CD8-positive, alpha-beta memory T cell (primary cell): ENCODE measurements at regions not wholly inside any gene's neighbourhood (a gene's known extent, or its start where the extent isn't known, plus 50 kb on each side); places are given as distances from the start of the nearest gene placed in this dataset.
"Not testable (repeated sequence)": the region's sequence is repeated elsewhere in the genome, so short reads cannot be mapped to it uniquely, and the experiment has no call there.

Experiments used
- CTCF ChIA-PET: fragments of 350-600 bp; sonication (Branson Sonifier 250); formaldehyde crosslinking; loops from one replicate; lab custom pipeline; 2021; ENCODE audit warnings: antibody characterized with exemption; lab: Charles Lee
- POLR2A ChIA-PET: fragments of 350-600 bp; sonication (Branson Sonifier 250); formaldehyde crosslinking; loops from one replicate; lab custom pipeline; 2021; ENCODE audit warnings: antibody characterized with exemption; lab: Charles Lee
- DNase-seq, 5 donors: peaks; one replicate each; pipeline versions ENCODE4 v3.0.0 to v3.0.0-alpha.2; 2020 to 2022; ENCODE audit warnings: mixed read lengths in 1 of 5
- H3K27ac ChIP-seq: one replicate; pipeline ENCODE4 v1.7.0; 2013; ENCODE audit warnings: low read depth, mild to moderate bottlenecking, low read length, moderate library complexity
- H3K27me3 ChIP-seq: 2 replicates; pipeline ENCODE4 v1.7.0; 2013; ENCODE audit warnings: low read length, mild to moderate bottlenecking; ENCODE audit not compliant: insufficient read depth, poor library complexity, severe bottlenecking
- H3K36me3 ChIP-seq: 2 replicates; pipeline ENCODE4 v1.7.0; 2013; ENCODE audit warnings: mild to moderate bottlenecking, low read length, moderate library complexity; ENCODE audit not compliant: insufficient read depth
- H3K4me1 ChIP-seq: 2 replicates; pipeline ENCODE4 v1.7.0; 2013; ENCODE audit warnings: mild to moderate bottlenecking, low read length, moderate library complexity; ENCODE audit not compliant: insufficient read depth
- H3K4me3 ChIP-seq: 2 replicates; pipeline ENCODE4 v1.7.0; 2013; ENCODE audit warnings: mild to moderate bottlenecking, low read length
- H3K9me3 ChIP-seq: 2 replicates; pipeline ENCODE4 v1.7.0; 2013; ENCODE audit warnings: mild to moderate bottlenecking, low read length
- H3K27ac Mint-ChIP-seq, 8 donors: one replicate each; pipeline ENCODE4 v1.8.0; 2020 to 2021; ENCODE audit warnings: mixed read lengths in 8 of 8, mild to moderate bottlenecking in 6 of 8, inconsistent platforms in 3 of 8, moderate library complexity in 3 of 8
- H3K27me3 Mint-ChIP-seq, 2 donors: one replicate each; pipeline ENCODE4 v1.8.0; 2020 to 2021; ENCODE audit warnings: mixed read lengths in 2 of 2, mild to moderate bottlenecking in 1 of 2, moderate library complexity in 1 of 2
- H3K36me3 Mint-ChIP-seq, 3 donors: one replicate each; pipeline ENCODE4 v1.8.0; 2020 to 2021; ENCODE audit warnings: mixed read lengths in 3 of 3, inconsistent platforms in 1 of 3, mild to moderate bottlenecking in 1 of 3
- H3K4me1 Mint-ChIP-seq, 3 donors: one replicate each; pipeline ENCODE4 v1.8.0; 2020 to 2021; ENCODE audit warnings: mixed read lengths in 3 of 3, inconsistent platforms in 1 of 3, mild to moderate bottlenecking in 1 of 3
- H3K4me3 Mint-ChIP-seq, 7 donors: one replicate each; pipeline ENCODE4 v1.8.0; 2020 to 2021; ENCODE audit warnings: mixed read lengths in 7 of 7, mild to moderate bottlenecking in 6 of 7, moderate library complexity in 4 of 7, inconsistent platforms in 2 of 7
- H3K9me3 Mint-ChIP-seq, 5 donors: one replicate each; pipeline ENCODE4 v1.8.0; 2020 to 2022; ENCODE audit warnings: mixed read lengths in 5 of 5, mild to moderate bottlenecking in 3 of 5, moderate library complexity in 2 of 5, inconsistent platforms in 1 of 5

DNA sequence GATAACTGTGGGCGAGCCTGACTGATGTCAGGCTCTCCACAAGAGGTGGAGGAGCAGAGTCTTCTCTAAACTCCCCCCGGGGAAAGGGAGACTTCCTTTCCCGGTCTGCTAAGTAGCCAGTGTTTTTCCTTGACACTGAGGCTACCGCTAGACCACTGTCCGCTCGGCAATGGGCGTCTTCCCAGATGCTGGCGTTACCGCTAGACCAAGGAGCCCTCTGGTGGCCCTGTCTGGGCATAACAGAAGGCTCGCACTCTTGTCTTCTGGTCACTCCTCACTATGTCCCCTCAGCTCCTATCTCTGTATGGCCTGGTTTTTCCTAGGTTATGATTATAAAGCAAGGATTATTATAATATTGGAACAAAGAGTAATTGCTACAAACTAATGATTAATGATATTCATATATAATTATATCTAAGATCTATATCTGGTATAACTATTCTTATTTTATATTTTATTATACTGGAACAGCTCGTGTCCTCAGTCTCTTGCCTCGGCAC, 278.7 kb downstream of the CAAP1 start:
- CTCF ChIA-PET, result not testable (repeated sequence)

DNA sequence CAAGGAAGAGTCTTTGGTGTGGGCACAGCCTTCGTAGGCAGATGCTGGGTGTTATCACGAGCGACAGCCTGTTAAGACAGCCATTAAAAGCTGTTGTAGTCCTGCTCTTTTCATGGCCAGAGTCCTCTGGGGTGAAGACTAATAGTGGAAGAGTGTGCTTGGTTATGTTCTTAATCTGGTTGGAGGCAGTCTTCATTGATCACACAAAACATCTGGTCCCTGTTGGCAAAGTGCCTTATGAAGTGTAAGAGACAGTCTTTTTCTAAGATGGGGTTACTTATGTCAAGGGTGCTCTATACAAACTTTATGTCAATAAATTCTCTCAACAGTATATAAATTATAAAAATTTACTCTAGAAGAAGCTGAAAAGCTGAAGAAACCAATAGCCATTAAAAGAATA, 280.4 kb downstream of the CAAP1 start:
- no peaks in the 10 kb centered on the region for H3K4me1 Mint-ChIP-seq
- no peak overlapping the region for H3K4me3 Mint-ChIP-seq
- peaks cover 0 to 7% (median 2%) of the 10 kb centered on the region in 5 donors for H3K9me3 Mint-ChIP-seq
- H3K36me3 Mint-ChIP-seq, result no peaks in the 10 kb centered on the region
- H3K27ac ChIP-seq, result no peak overlapping the region
- H3K4me3 ChIP-seq, result no peak overlapping the region
- CTCF ChIA-PET, result no interaction called here
- no peaks in the 10 kb centered on the region for H3K36me3 ChIP-seq
- no peaks in the 10 kb centered on the region for H3K4me1 ChIP-seq
- no peaks in the 10 kb centered on the region for H3K9me3 ChIP-seq
- no peaks in the 10 kb centered on the region for H3K27me3 ChIP-seq
- no peak for DNase-seq
- H3K27ac Mint-ChIP-seq, result no peak overlapping the region
- POLR2A ChIA-PET, result no interaction called here
- peaks cover 0 to 2% of the 10 kb centered on the region in 2 donors for H3K27me3 Mint-ChIP-seq

More for the DNA sequence above, 278.7 kb downstream of the CAAP1 start:
- H3K4me3 ChIP-seq, H3K27me3 Mint-ChIP-seq, DNase-seq, H3K27ac ChIP-seq, H3K4me1 ChIP-seq, POLR2A ChIA-PET, H3K4me3 Mint-ChIP-seq, H3K9me3 ChIP-seq, H3K27ac Mint-ChIP-seq, H3K36me3 ChIP-seq, H3K27me3 ChIP-seq, H3K9me3 Mint-ChIP-seq, H3K4me1 Mint-ChIP-seq, H3K36me3 Mint-ChIP-seq: not testable (repeated sequence)

- no peak overlapping the region for H3K27ac ChIP-seq
- no peaks in the 10 kb centered on the region for H3K9me3 ChIP-seq
- H3K27me3 ChIP-seq, result no peaks in the 10 kb centered on the region
- no peak overlapping the region for H3K4me3 Mint-ChIP-seq
- no peaks in the 10 kb centered on the region for H3K36me3 Mint-ChIP-seq
- no peaks in the 10 kb centered on the region for H3K4me1 Mint-ChIP-seq
- no peaks in the 10 kb centered on the region for H3K36me3 ChIP-seq
- CTCF ChIA-PET, result no interaction called here
- POLR2A ChIA-PET, result no interaction called here
- H3K9me3 Mint-ChIP-seq, result peaks cover 0 to 4% (median 0%) of the 10 kb centered on the region in 5 donors
- DNase-seq, result no peak
- H3K4me1 ChIP-seq, result no peaks in the 10 kb centered on the region
- H3K4me3 ChIP-seq, result no peak overlapping the region
- no peaks in the 10 kb centered on the region for H3K27me3 Mint-ChIP-seq
- H3K27ac Mint-ChIP-seq, result no peak overlapping the region
These were observed 285.8 kb downstream of the CAAP1 start for GRCh38 chr9:26606756-26607155.

- H3K27ac ChIP-seq, result no peak overlapping the region
- H3K36me3 ChIP-seq, result no peaks in the 10 kb centered on the region
- H3K4me1 ChIP-seq, result no peaks in the 10 kb centered on the region
- H3K9me3 ChIP-seq, result no peaks in the 10 kb centered on the region
- H3K27ac Mint-ChIP-seq, result no peak overlapping the region
- ChIA-PET POLR2A (no interaction called here), CTCF (no interaction called here)
- no peak overlapping the region for H3K4me3 ChIP-seq
- DNase-seq, result no peak
- no peak overlapping the region for H3K4me3 Mint-ChIP-seq
- peaks cover 0 to 4% (median 2%) of the 10 kb centered on the region in 5 donors for H3K9me3 Mint-ChIP-seq
- no peaks in the 10 kb centered on the region for H3K4me1 Mint-ChIP-seq
- H3K27me3 ChIP-seq, result no peaks in the 10 kb centered on the region
- no peaks in the 10 kb centered on the region for H3K36me3 Mint-ChIP-seq
- no peaks in the 10 kb centered on the region for H3K27me3 Mint-ChIP-seq
These were observed 287.2 kb downstream of the CAAP1 start for GRCh38 chr9:26605367-26605766.

DNA sequence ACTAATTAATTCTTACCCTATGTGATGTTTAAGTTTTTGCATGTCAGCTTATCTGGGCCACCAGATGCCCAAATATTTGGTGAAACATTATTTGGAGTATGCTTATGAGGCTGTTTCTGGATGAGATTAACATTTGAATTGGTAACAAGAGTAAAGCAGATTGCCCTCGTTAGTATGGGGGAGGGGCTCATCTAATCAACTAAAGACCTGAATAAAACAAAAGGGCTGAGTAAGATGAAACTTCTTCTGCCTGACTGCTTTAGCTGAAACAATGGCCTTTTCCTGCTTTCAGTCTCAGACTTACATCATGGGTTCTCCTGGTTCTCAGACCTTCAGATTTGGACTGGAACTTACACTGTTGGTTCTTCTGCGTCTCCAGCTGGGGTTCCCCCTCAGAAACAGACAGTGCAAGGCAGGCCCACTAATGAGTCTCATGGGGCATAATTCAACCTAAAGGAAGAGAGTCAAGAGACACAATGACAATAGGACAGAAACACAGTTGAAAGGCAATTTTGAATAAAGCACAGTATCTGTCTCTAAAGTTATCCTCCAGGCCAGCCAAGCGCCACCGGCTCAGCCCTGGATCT, 288.4 kb downstream of the CAAP1 start:
- ChIA-PET CTCF (no interaction called here), POLR2A (no interaction called here)
- Mint-ChIP-seq H3K4me3 (no peak overlapping the region), H3K27ac (no peak overlapping the region), H3K4me1 (no peaks in the 10 kb centered on the region), H3K27me3 (no peaks in the 10 kb centered on the region), H3K36me3 (no peaks in the 10 kb centered on the region), H3K9me3 (peaks cover 0 to 4% (median 2%) of the 10 kb centered on the region in 5 donors)
- no peak overlapping the region for H3K4me3 ChIP-seq
- H3K9me3 ChIP-seq, result no peaks in the 10 kb centered on the region
- H3K4me1 ChIP-seq, result no peaks in the 10 kb centered on the region
- no peaks in the 10 kb centered on the region for H3K27me3 ChIP-seq
- H3K36me3 ChIP-seq, result no peaks in the 10 kb centered on the region
- DNase-seq, result no peak
- H3K27ac ChIP-seq, result no peak overlapping the region

GRCh38 chr9:26603617-26604016, 289.0 kb downstream of the CAAP1 start:
- H3K4me3 Mint-ChIP-seq, result no peak overlapping the region
- Histone ChIP-seq H3K9me3 (no peaks in the 10 kb centered on the region), H3K4me1 (no peaks in the 10 kb centered on the region), H3K27ac (no peak overlapping the region), H3K27me3 (no peaks in the 10 kb centered on the region), H3K4me3 (no peak overlapping the region), H3K36me3 (no peaks in the 10 kb centered on the region)
- H3K27ac Mint-ChIP-seq, result no peak overlapping the region
- no peaks in the 10 kb centered on the region for H3K27me3 Mint-ChIP-seq
- no peaks in the 10 kb centered on the region for H3K36me3 Mint-ChIP-seq
- H3K4me1 Mint-ChIP-seq, result no peaks in the 10 kb centered on the region
- ChIA-PET POLR2A (no interaction called here), CTCF (no interaction called here)
- H3K9me3 Mint-ChIP-seq, result peaks cover 0 to 4% (median 2%) of the 10 kb centered on the region in 5 donors
- no peak for DNase-seq

DNA sequence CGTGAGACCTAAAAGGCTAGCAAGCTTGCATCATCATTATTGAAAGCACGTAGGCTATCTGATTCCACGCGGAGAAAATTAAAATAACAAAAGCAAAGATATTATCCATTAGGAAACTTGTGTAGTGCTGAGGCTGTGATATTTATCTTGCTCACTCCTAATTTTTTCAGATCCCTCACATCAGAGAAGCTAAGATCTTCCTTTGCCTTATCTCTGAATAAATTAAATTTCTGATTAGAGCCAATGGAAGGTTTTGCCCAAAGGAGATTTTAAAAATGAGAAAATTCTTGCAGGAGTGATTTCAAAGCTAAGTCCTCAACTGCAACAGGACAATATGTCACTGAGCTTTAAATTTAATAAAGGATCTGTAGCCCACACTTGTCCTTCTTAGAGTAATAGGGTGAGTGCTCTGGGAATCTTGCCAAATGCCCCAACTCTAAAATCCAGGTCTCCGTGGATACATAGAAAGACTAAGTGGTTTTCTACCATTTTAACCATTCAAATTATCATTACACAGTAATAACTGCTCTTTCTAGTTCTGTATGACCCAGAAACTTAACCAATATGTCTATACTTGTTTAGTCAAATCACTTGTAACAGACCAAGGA, 295.0 kb downstream of the CAAP1 start:
- ChIA-PET CTCF (no interaction called here), POLR2A (no interaction called here)
- Histone ChIP-seq H3K27me3 (no peaks in the 10 kb centered on the region), H3K9me3 (no peaks in the 10 kb centered on the region), H3K4me3 (no peak overlapping the region), H3K4me1 (no peaks in the 10 kb centered on the region), H3K27ac (no peak overlapping the region), H3K36me3 (no peaks in the 10 kb centered on the region)
- H3K4me3 Mint-ChIP-seq, result no peak overlapping the region
- H3K27ac Mint-ChIP-seq, result no peak overlapping the region
- H3K9me3 Mint-ChIP-seq, result peaks cover 0 to 20% (median 12%) of the 10 kb centered on the region in 5 donors
- H3K36me3 Mint-ChIP-seq, result no peaks in the 10 kb centered on the region
- H3K27me3 Mint-ChIP-seq, result no peaks in the 10 kb centered on the region
- H3K4me1 Mint-ChIP-seq, result no peaks in the 10 kb centered on the region
- no peak for DNase-seq

DNA sequence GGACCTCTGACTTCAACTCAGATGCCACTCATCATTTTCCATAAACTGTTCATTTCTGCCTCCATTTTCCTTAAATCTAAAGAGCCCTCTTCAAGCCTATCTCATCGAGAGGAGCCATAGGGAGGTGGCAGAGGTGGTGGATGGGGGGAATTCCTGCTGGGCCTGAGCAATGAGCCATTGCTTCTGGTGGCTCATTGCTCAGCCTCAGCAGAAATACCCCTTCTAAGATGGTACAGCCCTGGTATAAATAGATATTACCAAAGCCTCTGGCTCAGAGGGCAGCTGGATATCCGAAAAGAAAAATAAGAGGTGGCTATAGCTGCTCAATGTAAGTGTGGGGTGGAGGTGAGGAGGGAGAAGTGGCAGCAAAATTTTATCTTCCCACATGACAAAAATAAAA, 313.5 kb downstream of the CAAP1 start:
- no peak overlapping the region for H3K27ac ChIP-seq
- no peaks in the 10 kb centered on the region for H3K27me3 ChIP-seq
- no peaks in the 10 kb centered on the region for H3K36me3 ChIP-seq
- H3K4me1 ChIP-seq, result no peaks in the 10 kb centered on the region
- no peaks in the 10 kb centered on the region for H3K36me3 Mint-ChIP-seq
- no peaks in the 10 kb centered on the region for H3K4me1 Mint-ChIP-seq
- H3K9me3 Mint-ChIP-seq, result peaks cover 0 to 5% (median 2%) of the 10 kb centered on the region in 5 donors
- no peak overlapping the region for H3K4me3 Mint-ChIP-seq
- ChIA-PET CTCF (no interaction called here), POLR2A (no interaction called here)
- no peaks in the 10 kb centered on the region for H3K9me3 ChIP-seq
- no peak overlapping the region for H3K4me3 ChIP-seq
- no peak overlapping the region for H3K27ac Mint-ChIP-seq
- no peak for DNase-seq
- H3K27me3 Mint-ChIP-seq, result no peaks in the 10 kb centered on the region
